ENCODE measurements at regions not wholly inside any gene's neighbourhood (a gene's known extent, or its start where the extent isn't known, plus 50 kb on each side); places are given as distances from the start of the nearest gene placed in this dataset.

DNA sequence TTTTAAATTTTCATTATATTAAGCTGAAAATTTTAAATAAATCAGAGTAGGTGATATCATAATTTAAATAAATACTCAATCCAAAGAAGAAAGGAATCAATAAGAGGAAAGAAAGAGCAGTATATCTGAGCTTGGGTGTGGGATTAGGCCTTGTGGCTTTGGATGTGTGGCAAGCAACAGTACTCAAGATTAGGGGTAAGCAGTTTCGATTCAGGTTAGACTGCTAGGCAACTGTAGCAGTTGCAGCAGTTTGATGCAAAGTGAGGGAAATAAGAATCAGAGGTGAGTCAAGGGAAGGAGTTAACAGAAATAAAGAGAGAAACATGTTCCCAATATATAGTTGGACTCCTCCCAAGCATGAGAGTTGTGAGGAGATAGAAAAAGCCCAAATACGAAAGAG is 599.6 kb upstream of the KLHL4 start:
- TF ChIP-seq, protein P1, sequence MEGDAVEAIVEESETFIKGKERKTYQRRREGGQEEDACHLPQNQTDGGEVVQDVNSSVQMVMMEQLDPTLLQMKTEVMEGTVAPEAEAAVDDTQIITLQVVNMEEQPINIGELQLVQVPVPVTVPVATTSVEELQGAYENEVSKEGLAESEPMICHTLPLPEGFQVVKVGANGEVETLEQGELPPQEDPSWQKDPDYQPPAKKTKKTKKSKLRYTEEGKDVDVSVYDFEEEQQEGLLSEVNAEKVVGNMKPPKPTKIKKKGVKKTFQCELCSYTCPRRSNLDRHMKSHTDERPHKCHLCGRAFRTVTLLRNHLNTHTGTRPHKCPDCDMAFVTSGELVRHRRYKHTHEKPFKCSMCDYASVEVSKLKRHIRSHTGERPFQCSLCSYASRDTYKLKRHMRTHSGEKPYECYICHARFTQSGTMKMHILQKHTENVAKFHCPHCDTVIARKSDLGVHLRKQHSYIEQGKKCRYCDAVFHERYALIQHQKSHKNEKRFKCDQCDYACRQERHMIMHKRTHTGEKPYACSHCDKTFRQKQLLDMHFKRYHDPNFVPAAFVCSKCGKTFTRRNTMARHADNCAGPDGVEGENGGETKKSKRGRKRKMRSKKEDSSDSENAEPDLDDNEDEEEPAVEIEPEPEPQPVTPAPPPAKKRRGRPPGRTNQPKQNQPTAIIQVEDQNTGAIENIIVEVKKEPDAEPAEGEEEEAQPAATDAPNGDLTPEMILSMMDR (IDR thresholded peaks at IDR 0.05): no peak
- TF ChIP-seq POLR2A (IDR thresholded peaks at IDR 0.05): no peak
